Testis (tissue), 2 donors: ENCODE measurements at regions not wholly inside any gene's neighbourhood (a gene's known extent, or its start where the extent isn't known, plus 50 kb on each side); places are given as distances from the start of the nearest gene placed in this dataset.

ENCODE experiments used
- DNase-seq: peaks from one replicate; pipeline ENCODE4 v3.0.0-alpha.2; 2019
- H3K27ac ChIP-seq, 2 donors: fragments of 200-600 bp; sonication (generic); one replicate each; pipeline ENCODE4 v1.5.1; 2019
- H3K27me3 ChIP-seq: fragments of 200-600 bp; sonication (generic); one replicate; pipeline ENCODE4 v1.5.1; 2019
- H3K36me3 ChIP-seq: fragments of 200-600 bp; sonication (generic); one replicate; pipeline ENCODE4 v1.5.1; 2017; ENCODE audit warnings: low read depth; ENCODE audit errors: missing control alignments
- H3K4me1 ChIP-seq: fragments of 200-600 bp; sonication (generic); one replicate; pipeline ENCODE4 v1.5.1; 2019
- H3K4me3 ChIP-seq, 2 donors: fragments of 200-600 bp; sonication (generic); one replicate each; pipeline ENCODE4 v1.5.1; 2017 to 2019
- H3K9me3 ChIP-seq: fragments of 200-600 bp; sonication (generic); one replicate; pipeline ENCODE4 v1.5.1; 2017
- POLR2A ChIP-seq: fragments of 450-650 bp; IDR thresholded peaks from one replicate; pipeline ENCODE4 v1.6.1; 2017; ENCODE audit warnings: antibody characterized with exemption, mild to moderate bottlenecking, moderate library complexity
- WGBS, 2 donors: methylation state at CpG; one replicate each; pipeline ENCODE4 v1.1.5; 2018; 5-methylcytosine and 5-hydroxymethylcytosine counted together
- intact Hi-C: fragments of 100-400 bp; cut with DNase I; formaldehyde crosslinking; loops from one replicate; pipeline ENCODE4 v1.15.1; 2023; ENCODE audit warnings: low total_unique reads
- TF ChIP-seq, protein P1 (sequence below), 3 experiments: fragments of 450-650 bp in 2 of 3; fragments of 200-600 bp in 1 of 3; sonication (generic) in 1 of 3; IDR thresholded peaks; one replicate each; pipeline ENCODE4 v1.5.1; 2016 to 2019; ENCODE audit warnings: antibody characterized with exemption in 3 of 3, mild to moderate bottlenecking in 2 of 3, moderate library complexity in 1 of 3

DNA sequence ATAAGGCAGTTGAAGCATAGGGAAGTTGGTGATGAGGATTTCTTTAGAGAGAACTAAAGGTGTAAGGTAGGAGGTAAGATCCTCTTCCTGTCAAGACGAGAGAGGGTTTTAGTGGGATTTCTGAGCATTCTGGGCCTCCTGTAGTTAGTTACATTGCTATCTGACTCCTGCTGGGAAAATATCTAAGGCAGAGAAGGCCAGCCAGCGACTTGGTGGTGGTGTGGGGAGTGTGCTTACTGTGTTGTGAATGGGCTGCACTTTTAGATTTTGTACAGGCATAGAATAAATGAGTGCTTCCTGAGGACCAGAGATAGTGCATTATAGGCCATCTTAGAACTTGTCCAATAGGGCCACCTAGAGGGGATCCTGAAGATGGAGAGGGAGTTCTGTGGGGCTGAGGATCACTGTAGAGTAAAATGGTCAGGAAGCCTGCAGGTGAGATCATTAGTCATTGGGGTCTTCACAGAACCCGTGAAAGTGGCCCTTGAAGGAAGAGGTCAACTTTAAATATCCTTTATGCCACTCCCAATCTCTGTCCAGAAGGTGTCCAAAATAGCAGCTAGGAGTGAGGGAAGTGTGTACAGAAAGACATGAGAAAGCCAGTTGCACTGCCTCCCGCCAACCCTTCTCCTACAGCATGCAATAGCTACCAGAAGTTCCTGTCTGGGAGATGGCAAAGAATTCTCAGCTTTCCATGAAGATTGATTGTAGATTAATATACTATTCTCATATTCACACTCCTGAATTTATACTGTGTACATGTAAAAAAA lies 266.6 kb downstream of the POLR1F start:
- 63 to 84% methylated on average over 4 of the region's 4 CpGs for WGBS, 2 donors

DNA sequence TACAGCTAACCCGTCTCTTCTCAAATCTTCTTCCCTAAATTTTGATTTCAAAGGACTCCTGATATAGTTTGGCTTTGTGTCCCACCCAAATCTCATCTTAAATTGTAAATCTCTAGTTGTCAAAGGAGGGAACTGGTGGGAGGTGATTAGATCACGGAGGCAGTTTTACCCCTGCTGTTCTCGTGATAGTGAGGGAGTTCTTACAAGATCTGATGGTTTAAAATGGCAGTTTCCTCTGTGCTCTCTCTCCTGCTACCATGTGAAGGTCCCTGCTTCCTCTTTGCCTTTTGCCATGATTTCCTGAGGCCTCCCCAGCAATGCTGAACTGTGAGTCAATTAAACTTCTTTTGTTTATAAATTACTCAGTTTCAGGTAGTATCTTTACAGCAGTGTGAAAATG lies 269.3 kb downstream of the POLR1F start:
- no peak for DNase-seq
- Histone ChIP-seq H3K27me3 (no peaks in the 10 kb centered on the region), H3K36me3 (no peaks in the 10 kb centered on the region), H3K9me3 (no peaks in the 10 kb centered on the region), H3K4me1 (no peaks in the 10 kb centered on the region), H3K4me3 (no peak overlapping the region), H3K27ac (no peak overlapping the region)
- TF ChIP-seq POLR2A, result no peak
- TF ChIP-seq, protein P1, sequence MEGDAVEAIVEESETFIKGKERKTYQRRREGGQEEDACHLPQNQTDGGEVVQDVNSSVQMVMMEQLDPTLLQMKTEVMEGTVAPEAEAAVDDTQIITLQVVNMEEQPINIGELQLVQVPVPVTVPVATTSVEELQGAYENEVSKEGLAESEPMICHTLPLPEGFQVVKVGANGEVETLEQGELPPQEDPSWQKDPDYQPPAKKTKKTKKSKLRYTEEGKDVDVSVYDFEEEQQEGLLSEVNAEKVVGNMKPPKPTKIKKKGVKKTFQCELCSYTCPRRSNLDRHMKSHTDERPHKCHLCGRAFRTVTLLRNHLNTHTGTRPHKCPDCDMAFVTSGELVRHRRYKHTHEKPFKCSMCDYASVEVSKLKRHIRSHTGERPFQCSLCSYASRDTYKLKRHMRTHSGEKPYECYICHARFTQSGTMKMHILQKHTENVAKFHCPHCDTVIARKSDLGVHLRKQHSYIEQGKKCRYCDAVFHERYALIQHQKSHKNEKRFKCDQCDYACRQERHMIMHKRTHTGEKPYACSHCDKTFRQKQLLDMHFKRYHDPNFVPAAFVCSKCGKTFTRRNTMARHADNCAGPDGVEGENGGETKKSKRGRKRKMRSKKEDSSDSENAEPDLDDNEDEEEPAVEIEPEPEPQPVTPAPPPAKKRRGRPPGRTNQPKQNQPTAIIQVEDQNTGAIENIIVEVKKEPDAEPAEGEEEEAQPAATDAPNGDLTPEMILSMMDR (IDR thresholded peaks at IDR 0.05), result no peak
- 44% methylated on average over 3 of the region's 3 CpGs for WGBS, 2 donors
- intact Hi-C loops, result no loop called here

More for the DNA sequence above, 266.6 kb downstream of the POLR1F start:
- H3K27me3 ChIP-seq, result no peaks in the 10 kb centered on the region
- no peak for DNase-seq
- no peaks in the 10 kb centered on the region for H3K9me3 ChIP-seq
- intact Hi-C loops, result no loop called here
- H3K27ac ChIP-seq, result no peak overlapping the region
- H3K36me3 ChIP-seq, result no peaks in the 10 kb centered on the region
- TF ChIP-seq, protein P1 (IDR thresholded peaks at IDR 0.05), result no peak
- no peak for TF ChIP-seq POLR2A
- H3K4me3 ChIP-seq, result no peak overlapping the region
- H3K4me1 ChIP-seq, result no peaks in the 10 kb centered on the region

DNA sequence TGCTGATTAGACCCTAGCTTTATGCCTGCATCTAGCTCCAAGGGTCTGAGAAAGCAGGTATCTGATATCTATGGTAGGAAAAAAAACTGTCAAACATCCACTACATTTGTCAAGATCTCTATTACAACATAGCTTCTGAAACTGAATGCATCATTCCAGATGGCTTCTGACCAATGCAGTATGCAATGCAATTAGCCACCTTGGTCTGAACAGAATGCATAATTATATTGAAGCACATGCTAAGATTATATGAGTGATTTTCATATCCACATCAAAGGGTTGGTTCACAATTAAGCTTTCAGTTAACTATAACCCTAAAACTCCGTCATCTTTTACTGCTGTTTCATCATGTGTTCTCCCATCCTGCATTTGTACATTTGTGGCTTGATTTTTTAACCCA lies 271.4 kb downstream of the POLR1F start:
- 75 to 79% methylated on average over 1 of the region's 1 CpG for WGBS, 2 donors

DNA sequence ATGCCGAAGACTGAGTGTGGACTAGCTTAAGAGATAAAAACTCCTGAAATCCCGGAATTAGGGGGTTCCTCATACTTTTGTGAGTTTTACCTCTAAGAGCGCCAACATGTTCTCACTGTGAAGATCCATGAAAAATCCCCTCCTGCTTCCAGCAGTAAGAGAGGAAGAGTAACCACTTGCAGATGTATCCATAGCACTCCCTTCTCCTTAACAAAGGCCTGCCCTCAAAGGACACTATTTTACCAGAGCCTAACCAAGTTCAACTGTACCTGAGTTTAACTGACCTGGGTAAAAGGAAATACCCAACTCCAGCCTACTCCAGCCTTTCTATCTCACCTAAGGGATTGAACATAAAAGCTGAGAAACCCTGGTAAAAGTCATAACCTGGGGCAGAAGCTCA lies 280.9 kb downstream of the POLR1F start:
- intact Hi-C loops, result no loop called here
- no peaks in the 10 kb centered on the region for H3K4me1 ChIP-seq
- TF ChIP-seq, protein P1 (IDR thresholded peaks at IDR 0.05), result no peak
- no peak for TF ChIP-seq POLR2A
- H3K9me3 ChIP-seq, result no peaks in the 10 kb centered on the region
- no peak overlapping the region for H3K4me3 ChIP-seq
- WGBS, 2 donors, result 82 to 91% methylated on average over 3 of the region's 3 CpGs
- no peaks in the 10 kb centered on the region for H3K27me3 ChIP-seq
- H3K36me3 ChIP-seq, result no peaks in the 10 kb centered on the region
- no peak overlapping the region for H3K27ac ChIP-seq
- no peak for DNase-seq

More for the DNA sequence above, 271.4 kb downstream of the POLR1F start:
- no peak for TF ChIP-seq POLR2A
- TF ChIP-seq, protein P1 (IDR thresholded peaks at IDR 0.05), result no peak
- H3K27ac ChIP-seq, result no peak overlapping the region
- no peaks in the 10 kb centered on the region for H3K4me1 ChIP-seq
- H3K4me3 ChIP-seq, result no peak overlapping the region
- H3K27me3 ChIP-seq, result no peaks in the 10 kb centered on the region
- no peaks in the 10 kb centered on the region for H3K9me3 ChIP-seq
- DNase-seq, result no peak
- intact Hi-C loops, result no loop called here
- no peaks in the 10 kb centered on the region for H3K36me3 ChIP-seq

DNA sequence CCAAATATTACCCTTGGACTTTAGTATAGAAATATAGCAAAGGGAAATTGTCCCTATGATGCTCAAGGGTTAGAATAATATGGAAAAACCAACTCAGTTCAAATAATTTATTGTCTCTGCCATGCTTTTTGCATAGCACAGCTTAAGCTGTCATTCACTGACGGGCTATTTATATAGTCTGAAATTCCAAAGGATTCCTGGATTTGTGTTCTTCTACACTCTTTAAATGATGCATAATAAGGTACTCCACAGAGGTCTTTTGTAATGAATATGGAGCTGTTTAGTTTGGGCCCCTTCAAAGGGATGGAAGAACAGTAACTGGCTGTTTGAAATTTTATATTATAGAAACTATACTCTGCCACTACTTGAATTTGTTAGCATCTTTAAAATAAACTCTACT lies 276.6 kb upstream of the FERD3L start:
- Histone ChIP-seq H3K4me3 (no peak overlapping the region), H3K9me3 (no peaks in the 10 kb centered on the region), H3K27me3 (no peaks in the 10 kb centered on the region), H3K4me1 (no peaks in the 10 kb centered on the region), H3K27ac (no peak overlapping the region), H3K36me3 (no peaks in the 10 kb centered on the region)
- no peak for TF ChIP-seq POLR2A
- TF ChIP-seq, protein P1 (IDR thresholded peaks at IDR 0.05), result no peak
- no peak for DNase-seq
- 88 to 92% methylated on average over 1 of the region's 1 CpG for WGBS, 2 donors
- intact Hi-C loops, result no loop called here
